HG03039 (cell line): ENCODE measurements at regions not wholly inside any gene's neighbourhood (a gene's known extent, or its start where the extent isn't known, plus 50 kb on each side); places are given as distances from the start of the nearest gene placed in this dataset.

ENCODE experiments used
- ATAC-seq: cut with Tn5 transposase; IDR thresholded peaks from one replicate; pipeline ENCODE4 v1.9.1; 2021; ENCODE audit warnings: mild to moderate bottlenecking, moderate library complexity; ENCODE audit not compliant: unreplicated experiment

DNA sequence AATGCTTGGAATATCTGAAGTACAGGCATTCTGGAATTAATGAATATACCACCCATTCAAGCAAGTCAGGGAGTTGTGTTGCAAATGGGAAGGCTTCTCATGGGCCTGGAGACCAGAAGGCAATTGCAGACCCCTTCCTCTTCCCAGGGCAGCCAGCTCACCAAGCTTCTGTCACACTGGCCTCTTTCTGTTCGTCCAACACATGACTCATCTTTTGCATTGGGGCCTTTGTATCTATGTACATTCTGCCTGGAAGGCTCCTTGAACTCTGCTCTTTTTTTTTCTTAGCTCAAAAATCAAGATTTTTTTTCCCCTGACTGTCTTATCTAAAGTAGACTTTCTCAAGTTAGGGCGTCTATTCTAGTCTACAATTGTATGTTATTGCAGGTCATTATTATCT, 132.9 kb upstream of the MYLIP start:
- ATAC-seq: no peak

DNA sequence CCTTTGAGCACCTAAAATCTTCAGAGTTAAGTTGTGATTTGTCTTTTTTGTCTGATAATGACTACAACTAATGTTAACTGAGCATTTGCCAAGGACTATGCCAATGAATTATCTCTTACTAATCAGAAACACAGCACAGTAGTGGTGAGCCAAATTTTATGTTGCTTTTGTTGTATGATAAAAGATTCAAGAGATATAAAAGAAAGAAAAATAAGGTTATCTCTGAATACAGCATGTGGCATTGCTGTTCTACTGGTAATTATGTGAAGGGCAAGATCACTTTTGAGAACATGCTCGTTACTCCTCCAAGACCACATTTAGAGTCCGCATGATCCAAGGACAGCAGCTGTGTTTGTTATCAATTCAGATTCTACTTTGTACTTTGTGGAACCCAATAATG, 133.4 kb upstream of the MYLIP start:
- ATAC-seq: no peak

DNA sequence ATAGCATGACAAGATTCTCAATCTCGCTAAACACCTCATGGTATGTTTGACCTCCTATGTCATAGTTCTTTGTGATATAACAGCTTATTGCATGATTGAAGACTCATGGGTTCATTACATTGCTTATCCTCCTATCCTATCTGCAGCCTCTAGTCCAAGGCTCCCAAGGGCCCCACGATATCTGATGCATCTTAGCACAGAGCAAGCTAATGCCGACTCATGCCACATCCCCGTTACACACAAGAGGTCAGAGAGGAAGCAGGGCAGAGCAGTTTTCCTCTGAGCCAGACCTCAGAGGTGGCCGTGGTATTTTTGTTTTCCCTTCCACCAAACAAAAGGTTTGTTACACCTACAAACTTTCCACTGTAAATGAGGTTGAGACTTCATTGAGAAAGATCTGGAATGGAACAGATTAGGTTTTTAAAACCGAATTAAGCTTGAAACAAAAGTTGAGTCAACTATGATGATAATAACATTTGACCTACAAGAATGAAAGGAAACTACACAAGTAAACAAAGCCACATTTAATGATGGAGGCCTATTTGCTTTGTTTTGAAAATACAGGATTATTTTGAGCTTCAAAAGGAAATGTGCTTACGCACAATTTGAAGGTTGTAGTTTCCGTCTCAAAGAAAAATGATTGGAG, 133.9 kb upstream of the MYLIP start:
- no peak for ATAC-seq

DNA sequence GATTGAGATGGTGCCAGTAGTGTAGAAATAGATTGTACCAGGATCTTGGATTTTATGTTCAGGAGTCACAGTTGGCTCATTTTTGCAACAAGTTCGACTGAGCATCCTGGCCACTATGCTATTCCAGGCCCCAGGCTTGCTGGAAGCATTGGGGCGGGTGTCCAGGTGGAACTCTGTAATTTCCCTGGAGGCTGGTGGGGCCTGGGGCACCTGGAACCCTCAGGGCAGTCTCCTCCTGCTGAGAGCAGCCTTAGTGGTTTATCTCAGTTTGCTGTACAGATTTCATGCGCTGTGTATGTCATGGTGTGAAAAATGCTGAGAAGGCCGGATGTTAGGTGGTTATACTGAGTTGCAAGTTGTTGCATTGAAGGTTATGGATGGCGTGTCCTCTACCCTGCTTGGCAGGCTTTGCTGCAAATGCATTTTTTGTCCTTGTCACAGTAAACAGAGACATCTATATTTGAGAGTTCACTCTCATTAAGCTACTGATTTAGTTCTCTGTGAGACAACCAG, 135.1 kb upstream of the MYLIP start:
- ATAC-seq: no peak

DNA sequence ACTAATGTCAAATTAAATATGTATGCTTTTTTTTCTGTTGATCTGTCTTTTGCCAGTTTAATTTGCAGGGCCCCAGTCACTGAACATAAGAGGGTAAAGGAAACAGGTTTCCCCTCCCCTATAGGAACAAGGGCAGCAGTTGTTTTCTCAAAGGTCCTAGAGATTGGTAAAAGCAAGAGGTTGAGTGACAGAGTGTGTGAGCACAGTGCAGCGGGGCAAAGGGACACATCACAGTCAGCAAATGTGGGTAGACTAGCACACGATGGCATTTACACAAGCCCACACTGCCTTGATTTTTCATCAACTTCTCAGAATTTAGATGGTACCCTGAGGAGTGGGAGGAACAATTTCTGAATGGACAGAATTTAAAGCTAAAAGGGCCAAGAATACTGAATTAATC, 138.7 kb upstream of the MYLIP start:
- no peak for ATAC-seq

DNA sequence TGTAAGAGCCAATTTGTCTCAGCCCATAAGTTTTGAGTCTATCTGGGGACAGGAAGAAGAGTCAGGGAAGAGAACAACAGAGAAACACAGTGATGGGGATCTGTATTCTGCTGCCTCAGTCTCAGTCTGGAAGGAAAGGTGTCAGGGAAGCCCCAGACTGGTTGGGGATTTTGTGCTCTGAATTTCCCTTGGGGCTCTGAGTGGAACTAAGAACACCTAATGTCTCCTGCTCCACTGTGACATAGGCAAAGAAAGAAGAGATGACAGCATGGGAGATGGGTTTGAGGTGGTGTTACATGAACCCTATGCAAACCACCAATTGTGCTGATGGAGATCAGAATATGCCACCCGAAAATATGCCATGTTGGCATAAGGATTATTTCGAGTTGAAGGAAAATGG, 139.5 kb upstream of the MYLIP start:
- ATAC-seq: no peak

DNA sequence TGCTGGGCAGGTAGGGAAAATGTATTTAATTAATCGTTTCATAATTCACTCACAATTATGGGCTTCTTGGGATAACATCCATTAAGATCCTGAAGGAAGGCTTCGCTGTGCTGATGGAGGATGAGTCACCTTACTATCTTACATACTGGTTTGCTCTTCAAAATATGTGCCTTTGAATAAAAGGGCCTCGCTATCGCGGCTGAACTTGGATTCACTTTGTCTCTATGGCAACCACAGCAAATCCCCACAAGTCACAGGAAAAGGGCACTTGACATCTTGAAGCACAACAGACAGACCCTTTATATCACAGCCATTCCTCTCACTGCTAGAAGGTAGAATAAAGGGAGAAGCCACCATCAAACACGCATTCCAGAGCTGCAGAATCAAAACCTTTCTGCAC, 141.3 kb upstream of the MYLIP start:
- ATAC-seq: no peak

DNA sequence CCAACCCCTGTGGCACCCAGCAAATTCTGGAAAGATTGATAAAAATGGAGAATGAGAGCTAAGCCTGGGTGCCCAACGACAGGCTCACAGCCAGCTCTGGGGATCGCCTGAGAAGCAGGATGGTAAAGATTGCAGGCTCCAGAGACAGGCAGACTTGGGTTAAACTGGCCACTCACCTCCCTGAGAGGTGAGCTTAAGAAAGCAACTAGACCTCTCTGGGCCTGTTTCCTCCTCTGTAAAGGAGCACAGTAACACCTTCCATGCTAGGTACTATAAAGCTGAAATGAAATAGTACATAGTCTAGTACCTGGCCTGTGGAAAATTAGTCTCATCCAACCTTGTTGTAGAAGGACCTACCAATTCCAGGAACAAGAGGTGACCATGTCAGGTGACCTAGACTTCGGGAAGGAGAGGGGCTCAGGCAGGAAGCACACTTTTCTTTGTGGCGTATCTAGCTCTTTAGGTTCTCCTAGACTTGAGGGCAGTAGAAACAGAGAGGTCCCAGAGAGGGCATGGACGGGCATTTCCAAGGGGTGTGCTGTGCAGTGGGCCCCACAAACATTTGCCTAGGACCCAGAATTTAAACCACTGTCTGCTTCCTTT, 142.8 kb upstream of the MYLIP start:
- ATAC-seq: no peak

DNA sequence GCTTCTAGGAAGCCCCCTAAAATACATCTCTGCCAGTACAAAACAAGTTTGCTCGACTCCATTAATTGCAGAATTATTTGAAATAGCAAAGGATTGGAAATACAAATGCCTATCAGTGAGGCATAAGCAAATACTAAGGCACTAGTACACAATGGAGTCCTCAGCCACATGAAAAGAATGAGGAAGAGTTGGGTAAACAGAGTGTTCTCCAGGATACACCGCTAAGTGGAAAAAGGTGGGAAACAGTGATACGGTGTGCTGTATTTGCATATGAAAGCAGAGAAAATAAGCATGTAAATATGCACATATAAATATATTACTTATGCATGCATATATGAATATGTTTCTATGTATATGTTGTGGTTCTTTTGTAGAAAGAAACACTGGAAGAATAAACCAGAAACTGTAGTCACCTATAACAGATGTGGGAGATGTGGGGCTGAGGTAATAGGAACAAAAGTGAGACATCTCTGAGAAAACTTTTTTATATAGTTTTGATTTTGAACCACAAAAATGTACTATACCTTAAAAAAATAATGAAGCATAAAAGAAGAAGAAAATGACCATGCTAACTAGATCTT, 143.4 kb upstream of the MYLIP start:
- no peak for ATAC-seq

DNA sequence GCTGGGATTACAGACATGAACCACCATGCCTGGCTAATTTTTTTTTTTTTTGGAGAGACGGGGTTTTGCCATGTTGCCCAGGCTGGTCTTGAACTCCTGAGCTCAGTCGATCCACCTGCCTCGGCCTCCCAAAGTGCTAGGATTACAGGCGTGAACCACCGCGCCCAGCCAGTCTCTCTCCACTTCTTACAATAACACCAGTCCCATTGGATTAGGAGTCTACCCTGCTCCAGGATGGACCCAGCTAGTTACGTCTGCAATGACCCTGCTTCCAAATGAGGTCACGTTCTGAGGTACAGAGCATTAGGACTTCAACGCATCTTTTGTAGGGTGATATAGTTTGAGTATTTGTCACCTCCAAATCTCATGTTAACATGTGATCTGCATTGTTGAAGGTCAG, 146.9 kb upstream of the MYLIP start:
- no peak for ATAC-seq

DNA sequence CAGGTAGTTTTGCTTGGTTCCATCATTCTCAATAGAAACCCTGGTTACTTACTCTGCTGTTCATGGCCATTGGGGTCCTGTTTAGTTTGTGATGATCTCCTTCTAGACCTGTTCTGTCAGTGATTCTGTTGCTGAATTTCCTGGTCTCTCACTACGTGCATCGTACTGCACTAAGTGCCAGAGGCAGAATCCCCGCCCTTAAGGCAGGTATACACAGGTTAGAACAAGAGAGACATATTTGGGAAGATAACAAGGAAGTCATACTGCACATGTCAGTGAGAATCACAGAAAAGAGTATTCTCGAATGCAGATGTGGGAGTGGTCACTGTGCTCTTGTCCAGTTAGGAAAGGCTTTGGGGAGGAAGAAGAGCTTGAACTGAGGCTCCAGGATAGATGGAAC, 148.1 kb upstream of the MYLIP start:
- ATAC-seq: no peak

DNA sequence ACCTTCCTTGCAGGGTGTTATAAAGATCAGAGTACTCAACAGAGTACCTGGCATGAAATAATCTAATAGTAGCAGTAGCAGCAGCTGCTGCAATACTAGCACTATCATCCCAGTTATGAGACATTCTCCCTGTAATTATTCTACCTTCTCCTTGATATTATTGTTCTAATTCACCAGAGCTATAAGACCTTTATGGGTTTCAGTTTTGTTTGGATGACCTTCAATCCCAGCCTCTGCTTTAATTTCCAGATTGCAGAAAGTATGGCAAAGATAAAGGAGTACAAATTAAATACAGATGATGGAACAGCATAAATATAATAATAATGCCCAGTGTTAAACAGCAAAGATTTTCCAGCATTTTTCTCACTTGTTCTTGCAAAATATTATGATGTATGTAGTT, 150.5 kb upstream of the MYLIP start:
- no peak for ATAC-seq

DNA sequence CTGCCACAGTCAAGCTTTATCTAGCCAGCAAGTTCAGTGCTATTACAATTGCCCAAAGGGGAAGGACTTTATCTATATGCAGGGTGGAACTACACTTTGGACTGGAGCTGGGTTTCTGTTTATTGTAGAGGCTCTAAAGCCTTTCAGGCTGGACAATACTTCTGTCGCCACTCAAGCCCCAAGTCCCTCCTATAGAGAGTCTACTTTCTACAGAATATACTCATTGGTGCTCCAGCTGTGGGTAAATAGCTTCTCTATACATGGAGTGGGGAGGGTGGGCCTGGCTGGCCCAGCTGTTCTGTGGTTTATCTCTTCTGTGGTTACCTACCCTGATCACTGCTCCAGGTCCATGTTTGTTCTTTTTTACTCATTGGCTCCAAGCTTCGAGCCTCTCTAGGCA, 151.8 kb upstream of the MYLIP start:
- no peak for ATAC-seq

DNA sequence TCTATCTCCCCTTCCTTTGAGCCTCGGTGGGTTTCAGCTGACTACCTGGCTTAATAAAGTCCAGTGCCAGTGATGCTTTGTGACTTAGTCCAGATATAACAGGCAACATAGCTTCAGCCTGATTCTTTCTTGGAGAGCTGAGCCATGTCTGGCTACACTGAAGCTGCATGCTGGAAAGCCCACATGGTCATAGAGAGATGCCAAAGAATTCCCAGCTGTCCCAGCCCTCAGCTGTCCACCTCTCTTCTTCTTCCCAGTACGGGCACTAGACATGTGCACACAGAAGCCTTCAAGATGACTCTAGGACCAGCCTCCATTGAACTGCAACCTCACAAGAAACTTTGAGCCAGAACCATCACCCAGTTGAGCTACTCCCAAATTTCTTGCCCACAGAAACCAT, 154.1 kb upstream of the MYLIP start:
- no peak for ATAC-seq

DNA sequence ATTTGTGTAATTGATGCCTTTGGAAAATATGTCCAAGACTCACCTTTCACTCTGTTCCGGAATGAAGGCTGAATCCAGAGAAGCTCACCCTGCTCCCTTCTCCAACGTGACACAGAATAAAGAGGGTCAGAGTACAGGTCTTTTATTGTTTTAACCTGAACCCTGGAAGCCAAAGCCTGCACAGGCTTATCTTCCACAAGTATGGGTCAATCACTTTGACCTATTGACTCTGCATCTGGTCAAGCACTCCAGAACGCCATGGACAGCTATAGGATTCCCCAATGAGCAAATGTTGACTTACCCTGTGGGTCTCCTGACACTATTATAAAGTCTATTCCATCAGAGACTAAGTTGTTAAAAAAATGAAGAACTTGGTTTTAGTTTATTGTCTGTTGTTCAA, 158.4 kb upstream of the MYLIP start:
- ATAC-seq: no peak

DNA sequence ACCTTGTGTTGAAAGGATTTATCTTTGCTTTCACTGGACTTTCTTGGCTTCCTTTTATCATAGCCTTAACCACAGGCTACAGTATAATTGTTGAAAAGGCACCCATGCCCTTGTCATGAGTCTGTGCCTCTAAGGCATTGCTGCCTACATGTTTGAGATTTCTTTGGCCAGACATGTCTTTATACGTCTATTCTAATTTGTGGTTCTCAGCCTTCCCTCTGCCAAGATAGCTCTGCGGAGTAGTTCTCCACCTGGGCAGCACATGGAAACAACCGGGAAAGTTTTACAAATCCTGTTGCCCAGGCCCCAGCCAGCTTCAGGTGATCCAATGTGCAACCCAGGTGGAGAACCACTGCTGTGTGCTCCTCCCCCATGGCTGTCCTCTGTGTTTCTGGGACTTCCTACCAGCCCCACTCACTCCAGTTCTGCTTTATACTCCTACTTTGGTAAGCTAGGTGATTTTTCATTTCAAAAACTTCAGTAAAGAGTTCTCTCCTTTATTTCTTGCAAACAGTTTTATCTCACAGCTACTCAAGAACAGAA, 159.6 kb upstream of the MYLIP start:
- no peak for ATAC-seq

DNA sequence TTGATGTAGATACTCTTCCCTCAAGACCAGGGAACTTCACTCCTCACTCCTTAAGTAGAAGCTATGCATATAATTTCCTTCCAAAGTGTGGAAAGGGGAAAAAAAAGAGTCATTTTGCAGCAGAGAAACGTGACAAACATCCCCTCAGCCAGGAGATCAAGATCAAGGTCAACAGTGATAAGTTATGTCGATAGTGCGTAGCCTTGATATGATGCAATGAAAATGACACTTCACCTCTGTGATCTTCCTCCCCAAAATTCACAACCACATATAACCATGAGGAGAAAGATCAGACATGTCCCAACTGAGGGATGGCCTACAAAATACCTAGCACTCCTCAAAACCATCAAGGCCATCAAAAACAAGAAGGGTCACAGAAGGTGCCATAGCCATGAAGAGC, 160.4 kb upstream of the MYLIP start:
- no peak for ATAC-seq

DNA sequence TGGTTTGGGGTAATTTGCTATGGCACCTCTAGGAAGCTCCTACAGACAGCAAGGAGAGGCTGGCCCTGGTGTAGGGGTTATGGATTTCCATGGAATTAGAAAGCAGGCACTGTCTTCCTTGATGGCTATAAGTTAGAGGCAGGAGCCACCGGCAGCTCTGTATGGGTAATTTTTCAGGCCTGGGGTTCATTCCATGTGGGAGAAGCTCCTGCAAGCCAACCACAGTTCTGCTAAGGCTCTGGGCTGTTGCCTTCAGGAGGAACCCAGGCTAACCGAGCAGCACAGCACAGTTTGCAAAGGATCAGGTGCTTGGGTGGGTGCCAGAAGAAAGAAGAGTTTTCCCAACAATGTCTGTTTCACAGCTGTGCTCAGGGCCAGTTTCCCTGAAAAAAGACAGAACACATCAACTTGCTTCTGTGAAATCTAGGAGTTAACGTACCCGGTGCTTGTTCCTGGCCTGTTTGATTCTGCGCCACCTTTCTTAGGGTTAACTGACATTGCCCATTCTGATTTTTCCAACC, 162.8 kb upstream of the MYLIP start:
- no peak for ATAC-seq

DNA sequence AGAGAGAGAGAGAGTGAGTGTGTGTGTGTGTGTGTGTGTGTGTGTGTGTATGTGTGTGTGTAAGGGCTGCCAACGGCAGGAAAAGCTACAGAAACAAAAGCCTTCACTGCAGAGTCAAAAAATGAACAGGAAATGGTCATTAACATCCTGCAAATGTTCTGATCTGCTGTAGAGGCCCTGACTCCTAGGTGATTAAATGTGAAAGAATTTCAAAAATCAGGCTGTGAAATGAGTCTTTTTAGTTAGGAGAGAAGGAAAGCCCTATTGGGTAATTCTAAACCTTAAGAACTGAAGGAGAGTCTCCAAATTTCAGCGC, 166.5 kb upstream of the MYLIP start:
- ATAC-seq: no peak

DNA sequence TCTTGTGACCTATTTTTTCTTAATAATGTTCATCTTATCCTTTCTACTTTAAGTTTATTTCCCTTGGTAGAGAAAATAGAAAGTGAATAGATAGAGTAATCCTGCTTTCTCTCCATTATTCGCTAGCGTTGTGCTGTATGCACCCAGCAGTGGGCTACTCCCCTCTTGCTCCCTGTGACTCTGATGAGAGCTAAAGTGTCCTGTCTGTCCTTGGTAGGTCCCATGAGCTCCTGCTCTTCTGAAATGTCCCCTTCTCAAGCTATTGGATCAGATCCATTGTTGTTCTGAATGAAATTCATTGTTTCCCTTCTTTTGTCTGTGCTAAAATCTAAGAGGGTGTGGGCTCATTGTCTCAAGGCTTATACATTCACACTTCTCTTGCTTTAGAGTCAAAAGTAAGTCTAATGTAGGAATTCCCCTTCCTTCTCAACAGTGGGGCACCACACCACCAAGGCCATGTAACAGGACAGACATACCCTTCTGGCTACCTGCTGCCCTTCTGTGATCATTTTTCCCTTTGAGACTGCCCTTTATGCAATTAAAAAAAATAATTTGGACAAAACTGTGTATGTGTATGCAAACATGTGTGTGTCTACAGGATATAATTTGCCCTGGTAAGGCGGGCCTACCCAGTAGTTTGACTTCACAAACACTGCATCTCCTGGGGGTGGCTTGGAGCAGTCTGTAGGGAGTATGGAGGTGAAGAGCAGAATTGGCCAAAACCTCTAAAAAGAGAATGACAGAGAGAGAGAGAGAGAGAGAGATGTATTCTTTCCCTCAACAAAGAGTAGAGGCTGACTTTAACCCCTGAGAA, 167.0 kb upstream of the MYLIP start:
- ATAC-seq: no peak
